Skeletal muscle tissue (tissue), 3 donors: ENCODE measurements at regions not wholly inside any gene's neighbourhood (a gene's known extent, or its start where the extent isn't known, plus 50 kb on each side); places are given as distances from the start of the nearest gene placed in this dataset.

ENCODE experiments used
- H3K27ac ChIP-seq: one replicate; pipeline ENCODE4 v1.7.0; 2013; ENCODE audit warnings: mild to moderate bottlenecking, low read depth, low read length, inconsistent platforms
- H3K27me3 ChIP-seq, 3 donors: one replicate each; pipeline ENCODE4 v1.7.0; 2013; ENCODE audit warnings: low read length in 3 of 3; ENCODE audit not compliant: control insufficient read depth in 3 of 3, insufficient read depth in 3 of 3
- H3K36me3 ChIP-seq, 3 donors: one replicate each; pipeline ENCODE4 v1.7.0; 2013; ENCODE audit warnings: low read length in 3 of 3; ENCODE audit not compliant: control insufficient read depth in 3 of 3, insufficient read depth in 3 of 3
- H3K4me1 ChIP-seq, 3 donors: one replicate each; pipeline ENCODE4 v1.7.0; 2013; ENCODE audit warnings: low read length in 3 of 3, mild to moderate bottlenecking in 3 of 3; ENCODE audit not compliant: control insufficient read depth in 3 of 3, insufficient read depth in 3 of 3
- H3K4me3 ChIP-seq, 3 donors: one replicate each; pipeline ENCODE4 v1.7.0; 2013; ENCODE audit warnings: low read length in 3 of 3
- H3K9ac ChIP-seq, 3 donors: one replicate each; pipeline ENCODE4 v1.7.0; 2013; ENCODE audit warnings: low read length in 3 of 3, mild to moderate bottlenecking in 3 of 3, moderate library complexity in 2 of 3, low read depth in 1 of 3
- H3K9me3 ChIP-seq, 3 donors: one replicate each; pipeline ENCODE4 v1.7.0; 2013; ENCODE audit warnings: low read length in 3 of 3; ENCODE audit not compliant: control insufficient read depth in 3 of 3
- donor health status: Osteomylitis.

DNA sequence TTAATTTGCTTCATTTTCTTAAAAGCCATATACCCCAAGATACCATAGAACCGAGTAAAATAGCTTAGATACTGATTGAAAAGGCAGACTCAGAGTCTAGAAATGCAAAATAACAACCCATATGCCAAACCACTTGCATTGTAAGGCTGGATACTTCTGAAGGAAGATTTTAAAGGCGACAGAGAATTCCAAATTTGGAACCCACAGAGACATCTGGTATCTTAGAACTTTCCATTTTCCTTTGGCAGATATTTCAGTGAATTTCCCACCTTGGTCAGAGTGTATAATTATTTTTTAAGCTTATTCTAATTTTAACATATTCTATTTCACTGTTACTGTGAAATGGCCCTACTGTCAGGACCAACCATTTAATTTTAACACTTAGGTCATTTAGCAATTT, 186.4 kb upstream of the E2F7 start:
- no peaks in the 10 kb centered on the region for H3K4me1 ChIP-seq
- H3K27ac ChIP-seq = no peak overlapping the region

DNA sequence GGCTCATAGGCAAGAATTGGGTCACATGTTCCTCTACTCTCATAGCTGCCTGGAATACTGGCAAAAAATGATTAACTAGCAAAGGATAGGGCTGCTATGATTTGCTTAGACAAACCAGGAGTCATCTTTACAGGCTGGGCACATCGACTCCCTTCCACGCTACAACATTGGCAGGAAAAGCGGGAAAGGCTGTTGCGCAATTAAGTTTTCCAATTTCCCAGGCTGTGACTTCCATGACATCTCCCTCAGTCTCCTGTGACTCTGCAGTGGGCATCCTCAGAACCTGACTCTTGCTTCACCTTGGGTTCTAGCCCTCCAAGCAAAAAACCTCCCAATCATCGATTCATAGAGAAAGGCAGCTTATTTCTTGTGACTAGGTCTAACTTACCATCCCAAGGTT, 184.5 kb upstream of the E2F7 start:
- H3K4me3 ChIP-seq = no peak overlapping the region
- H3K9me3 ChIP-seq = no peaks in the 10 kb centered on the region
- H3K27me3 ChIP-seq = no peaks in the 10 kb centered on the region
- no peak overlapping the region for H3K9ac ChIP-seq
- no peaks in the 10 kb centered on the region for H3K36me3 ChIP-seq
- no peaks in the 10 kb centered on the region for H3K4me1 ChIP-seq
- H3K27ac ChIP-seq = no peak overlapping the region

More for the DNA sequence above, 186.4 kb upstream of the E2F7 start:
- Histone ChIP-seq H3K9ac (no peak overlapping the region), H3K27me3 (no peaks in the 10 kb centered on the region), H3K9me3 (no peaks in the 10 kb centered on the region), H3K36me3 (no peaks in the 10 kb centered on the region), H3K4me3 (no peak overlapping the region)

DNA sequence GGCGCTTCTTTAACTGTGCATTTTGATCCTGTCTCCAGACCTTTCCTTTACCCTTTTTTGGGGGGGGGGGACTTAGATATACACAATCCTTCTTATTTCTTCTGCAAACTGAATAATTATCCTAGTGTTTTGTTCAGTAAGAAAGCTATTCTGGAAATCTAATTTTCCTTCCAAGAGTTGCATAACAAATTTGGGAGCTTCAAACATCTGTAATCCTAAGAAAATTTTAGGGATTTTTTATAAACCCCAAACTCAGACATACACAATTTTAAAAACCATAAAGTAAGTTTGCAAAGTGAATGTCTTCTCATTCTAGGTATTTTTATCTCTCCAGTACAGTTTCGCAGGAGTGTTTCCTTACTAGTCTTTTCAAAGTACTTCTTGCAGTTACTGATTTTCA, 182.7 kb upstream of the E2F7 start:
- Histone ChIP-seq H3K9ac (no peak overlapping the region), H3K27ac (no peak overlapping the region), H3K27me3 (no peaks in the 10 kb centered on the region), H3K9me3 (no peaks in the 10 kb centered on the region), H3K36me3 (no peaks in the 10 kb centered on the region), H3K4me1 (no peaks in the 10 kb centered on the region), H3K4me3 (no peak overlapping the region)

DNA sequence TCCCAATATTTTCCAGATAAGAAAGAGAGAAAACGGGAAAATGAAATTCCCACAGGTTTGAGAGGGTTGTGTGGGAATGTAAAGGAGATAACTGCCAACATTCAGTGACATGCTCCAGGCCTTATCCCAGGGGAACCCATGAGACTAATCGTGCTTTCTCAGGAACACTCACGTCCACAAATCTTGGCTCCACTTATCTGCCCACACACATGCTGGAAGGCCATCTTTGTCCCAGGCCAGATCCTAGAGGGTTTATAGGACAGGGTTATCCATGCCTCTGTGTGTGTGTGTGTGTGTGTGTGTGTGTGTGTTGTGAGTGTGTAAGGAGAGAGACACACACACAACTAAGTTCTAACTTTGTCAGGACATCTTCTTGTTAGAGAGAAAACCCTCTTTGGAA, 182.2 kb upstream of the E2F7 start:
- no peaks in the 10 kb centered on the region for H3K9me3 ChIP-seq
- H3K27me3 ChIP-seq = no peaks in the 10 kb centered on the region
- no peak overlapping the region for H3K27ac ChIP-seq
- no peaks in the 10 kb centered on the region for H3K36me3 ChIP-seq
- H3K9ac ChIP-seq = no peak overlapping the region
- H3K4me1 ChIP-seq = no peaks in the 10 kb centered on the region
- no peak overlapping the region for H3K4me3 ChIP-seq

DNA sequence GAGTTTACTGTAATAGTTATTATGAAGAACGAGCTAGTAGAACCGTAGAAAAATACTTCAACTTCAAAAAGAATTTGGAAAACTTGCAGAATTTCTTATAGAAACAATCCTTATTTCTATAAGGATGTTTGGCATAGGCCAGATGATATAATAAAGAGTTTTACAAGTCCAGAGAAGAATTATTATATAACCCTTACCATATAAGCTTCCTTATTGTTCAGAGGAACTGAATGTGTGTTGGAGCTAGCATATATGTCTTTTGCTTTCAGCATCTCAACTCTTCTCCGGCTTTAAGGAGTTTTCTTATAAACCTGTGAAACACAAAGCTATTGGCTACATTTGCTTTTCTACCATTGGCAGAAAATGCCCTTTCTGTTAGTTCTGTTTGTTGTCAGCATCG, 178.0 kb upstream of the E2F7 start:
- Histone ChIP-seq H3K27ac (no peak overlapping the region), H3K36me3 (no peaks in the 10 kb centered on the region), H3K9ac (no peak overlapping the region), H3K9me3 (no peaks in the 10 kb centered on the region), H3K4me1 (no peaks in the 10 kb centered on the region), H3K27me3 (no peaks in the 10 kb centered on the region), H3K4me3 (no peak overlapping the region)

DNA sequence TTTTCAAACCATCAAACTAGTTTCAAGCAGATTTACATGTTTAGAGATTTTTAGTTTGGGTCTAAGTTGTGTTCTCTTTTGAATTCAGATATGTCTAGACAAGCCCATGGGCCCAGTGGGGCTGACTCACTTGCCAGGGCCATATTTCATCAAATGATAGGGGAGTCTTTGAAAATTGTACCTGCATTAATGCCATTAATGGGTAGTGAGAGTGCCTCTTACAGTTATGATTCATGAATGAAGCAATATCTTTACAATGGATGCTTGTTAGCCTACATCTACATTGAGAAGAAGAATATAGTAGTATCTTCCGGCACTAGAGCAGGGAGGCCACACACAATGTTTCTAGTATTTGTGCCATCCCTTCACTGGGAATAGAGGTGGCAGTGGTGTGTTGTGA, 174.2 kb upstream of the E2F7 start:
- no peak overlapping the region for H3K4me3 ChIP-seq
- no peak overlapping the region for H3K27ac ChIP-seq
- no peak overlapping the region for H3K9ac ChIP-seq
- H3K36me3 ChIP-seq = no peaks in the 10 kb centered on the region
- H3K9me3 ChIP-seq = no peaks in the 10 kb centered on the region
- H3K4me1 ChIP-seq = no peaks in the 10 kb centered on the region
- H3K27me3 ChIP-seq = no peaks in the 10 kb centered on the region

DNA sequence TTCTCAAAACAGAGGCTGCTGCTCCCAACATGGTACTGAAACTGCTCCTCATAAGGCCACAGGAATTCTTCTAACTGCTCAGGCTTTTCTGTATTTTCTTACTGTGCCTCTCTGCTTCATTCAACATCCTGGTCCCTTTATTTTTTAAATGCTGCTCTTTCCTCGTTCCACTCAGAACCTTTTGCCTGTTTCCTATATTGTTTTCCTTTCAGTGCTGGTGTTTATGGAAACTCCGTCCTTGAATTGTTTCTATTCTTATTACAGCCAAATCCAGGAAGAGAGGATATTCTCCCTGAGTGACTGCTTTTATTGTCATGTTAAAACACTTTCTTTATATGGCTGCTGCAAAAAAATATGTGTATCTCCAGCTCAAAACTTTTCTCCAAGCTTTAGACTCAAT, 173.0 kb upstream of the E2F7 start:
- no peaks in the 10 kb centered on the region for H3K36me3 ChIP-seq
- H3K4me1 ChIP-seq = no peaks in the 10 kb centered on the region
- H3K9ac ChIP-seq = no peak overlapping the region
- H3K27me3 ChIP-seq = no peaks in the 10 kb centered on the region
- H3K4me3 ChIP-seq = no peak overlapping the region
- no peaks in the 10 kb centered on the region for H3K9me3 ChIP-seq
- H3K27ac ChIP-seq = no peak overlapping the region

DNA sequence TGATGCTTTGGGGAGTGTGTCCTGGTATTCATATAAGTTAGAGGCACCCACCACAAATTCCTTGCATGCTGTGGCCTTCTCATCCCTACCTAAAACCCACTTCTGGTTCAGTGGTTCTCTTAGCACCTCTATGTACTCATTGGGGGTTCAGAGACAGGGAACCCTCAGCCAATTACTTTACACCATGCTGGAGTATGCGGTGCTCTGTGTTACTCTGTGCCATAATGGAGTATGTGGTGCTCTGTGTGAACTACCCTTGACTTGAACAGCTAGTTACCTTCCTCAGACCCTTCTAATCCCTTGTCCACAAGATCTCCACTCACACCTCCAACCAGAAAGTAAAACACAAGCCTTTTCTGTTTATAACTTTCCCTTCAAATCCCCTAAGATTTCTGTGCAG, 172.5 kb upstream of the E2F7 start:
- Histone ChIP-seq H3K4me1 (no peaks in the 10 kb centered on the region), H3K4me3 (no peak overlapping the region), H3K9ac (no peak overlapping the region), H3K36me3 (no peaks in the 10 kb centered on the region), H3K27ac (no peak overlapping the region), H3K27me3 (no peaks in the 10 kb centered on the region), H3K9me3 (no peaks in the 10 kb centered on the region)

DNA sequence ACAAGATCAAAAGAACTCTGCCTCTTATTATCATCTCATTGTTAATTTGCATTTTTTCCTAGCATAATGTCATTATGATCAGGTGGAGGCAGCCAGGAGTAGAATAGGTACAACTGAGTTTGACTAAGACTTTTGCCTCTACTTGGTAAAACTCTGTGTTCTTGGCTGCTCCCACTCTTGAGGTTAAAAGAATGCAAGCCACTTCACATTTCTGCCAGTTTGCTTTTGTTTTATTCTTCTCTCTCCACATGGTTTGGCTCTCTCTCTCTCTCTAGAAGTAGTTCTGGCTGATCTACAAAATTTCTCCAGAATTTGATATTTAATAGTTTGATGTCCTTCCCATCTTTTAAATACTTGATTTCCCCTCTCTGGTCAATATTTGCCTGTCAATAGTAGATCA, 170.7 kb upstream of the E2F7 start:
- no peak overlapping the region for H3K9ac ChIP-seq
- no peak overlapping the region for H3K4me3 ChIP-seq
- no peaks in the 10 kb centered on the region for H3K36me3 ChIP-seq
- H3K9me3 ChIP-seq = no peaks in the 10 kb centered on the region
- no peaks in the 10 kb centered on the region for H3K27me3 ChIP-seq
- peaks cover 0 to 6% (median 5%) of the 10 kb centered on the region in 3 donors for H3K4me1 ChIP-seq
- H3K27ac ChIP-seq = no peak overlapping the region

DNA sequence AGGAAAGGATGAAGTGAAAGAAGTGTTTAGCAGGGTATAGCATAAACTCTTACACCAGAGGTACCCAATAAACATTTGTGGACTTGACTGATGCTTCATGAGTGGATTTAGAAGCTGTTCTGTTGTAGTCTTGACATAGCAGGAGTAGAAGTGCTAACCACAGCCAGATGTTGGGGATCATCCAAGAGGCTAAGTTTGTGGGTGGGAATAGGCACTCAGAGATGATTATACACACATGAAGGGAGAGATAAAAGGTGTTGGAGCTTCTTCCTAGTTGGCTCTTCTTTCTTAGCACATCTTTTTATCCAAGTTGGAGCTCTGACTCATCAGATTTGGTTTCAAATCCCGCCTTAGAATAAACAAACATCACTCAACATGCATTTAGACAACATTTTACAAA, 166.7 kb upstream of the E2F7 start:
- Histone ChIP-seq H3K27me3 (no peaks in the 10 kb centered on the region), H3K9me3 (no peaks in the 10 kb centered on the region), H3K27ac (no peak overlapping the region), H3K9ac (no peak overlapping the region), H3K36me3 (no peaks in the 10 kb centered on the region), H3K4me3 (peak overlapping the region in 1 of 3 donors; percentile 23), H3K4me1 (peaks cover 0 to 6% (median 5%) of the 10 kb centered on the region in 3 donors)

DNA sequence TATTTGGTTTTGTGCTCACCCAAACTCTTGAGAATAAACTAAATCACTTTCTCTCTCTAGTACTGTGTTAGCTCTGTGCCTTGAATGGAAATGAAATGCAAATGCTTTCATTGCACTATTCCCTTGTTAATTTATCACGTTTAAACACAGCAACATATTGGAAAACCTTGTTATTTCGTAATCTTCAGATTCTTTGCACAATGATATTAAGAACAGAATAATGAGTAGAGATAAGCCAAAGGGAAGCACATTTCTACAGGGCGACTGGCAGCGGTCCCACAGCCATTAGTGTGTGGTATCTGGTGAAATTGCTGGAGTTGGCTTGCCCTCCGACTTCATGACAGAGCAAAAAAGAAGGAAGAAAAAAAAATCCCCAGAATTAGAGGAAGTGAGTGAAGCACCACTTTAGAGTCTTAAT, 166.1 kb upstream of the E2F7 start:
- H3K27me3 ChIP-seq = no peaks in the 10 kb centered on the region
- no peak overlapping the region for H3K9ac ChIP-seq
- H3K4me3 ChIP-seq = no peak overlapping the region
- H3K36me3 ChIP-seq = no peaks in the 10 kb centered on the region
- no peaks in the 10 kb centered on the region for H3K9me3 ChIP-seq
- peaks cover 0 to 6% (median 5%) of the 10 kb centered on the region in 3 donors for H3K4me1 ChIP-seq
- H3K27ac ChIP-seq = no peak overlapping the region
